Glutamatergic neuron (in vitro differentiated cells): ENCODE measurements at regions not wholly inside any gene's neighbourhood (a gene's known extent, or its start where the extent isn't known, plus 50 kb on each side); places are given as distances from the start of the nearest gene placed in this dataset.

Source experiments
- DNase-seq: peaks from one replicate; pipeline ENCODE4 v3.0.0; 2022
- H3K27ac Mint-ChIP-seq: one replicate; pipeline ENCODE4 v1.8.0; 2020; ENCODE audit warnings: mild to moderate bottlenecking, mixed read lengths, inconsistent platforms; ENCODE audit not compliant: unreplicated experiment
- H3K27me3 Mint-ChIP-seq: one replicate; pipeline ENCODE4 v1.8.0; 2020; ENCODE audit warnings: mild to moderate bottlenecking, moderate library complexity, mixed read lengths, inconsistent platforms; ENCODE audit not compliant: unreplicated experiment
- H3K36me3 Mint-ChIP-seq: one replicate; pipeline ENCODE4 v1.8.0; 2020; ENCODE audit warnings: mild to moderate bottlenecking, mixed read lengths, inconsistent platforms; ENCODE audit not compliant: unreplicated experiment
- H3K4me1 Mint-ChIP-seq: one replicate; pipeline ENCODE4 v1.8.0; 2020; ENCODE audit warnings: mild to moderate bottlenecking, low read depth, mixed read lengths, inconsistent platforms; ENCODE audit not compliant: unreplicated experiment
- H3K4me3 Mint-ChIP-seq: one replicate; pipeline ENCODE4 v1.8.0; 2020; ENCODE audit warnings: mild to moderate bottlenecking, mixed read lengths, inconsistent platforms; ENCODE audit not compliant: unreplicated experiment
- H3K9me3 Mint-ChIP-seq: one replicate; pipeline ENCODE4 v1.8.0; 2020; ENCODE audit warnings: mild to moderate bottlenecking, moderate library complexity, mixed read lengths, inconsistent platforms; ENCODE audit not compliant: unreplicated experiment
- CTCF ChIP-seq: fragments of 200-600 bp; sonication (generic); IDR thresholded peaks from one replicate; pipeline ENCODE4 v1.5.0; 2021; ENCODE audit not compliant: partially characterized antibody, unreplicated experiment

DNA sequence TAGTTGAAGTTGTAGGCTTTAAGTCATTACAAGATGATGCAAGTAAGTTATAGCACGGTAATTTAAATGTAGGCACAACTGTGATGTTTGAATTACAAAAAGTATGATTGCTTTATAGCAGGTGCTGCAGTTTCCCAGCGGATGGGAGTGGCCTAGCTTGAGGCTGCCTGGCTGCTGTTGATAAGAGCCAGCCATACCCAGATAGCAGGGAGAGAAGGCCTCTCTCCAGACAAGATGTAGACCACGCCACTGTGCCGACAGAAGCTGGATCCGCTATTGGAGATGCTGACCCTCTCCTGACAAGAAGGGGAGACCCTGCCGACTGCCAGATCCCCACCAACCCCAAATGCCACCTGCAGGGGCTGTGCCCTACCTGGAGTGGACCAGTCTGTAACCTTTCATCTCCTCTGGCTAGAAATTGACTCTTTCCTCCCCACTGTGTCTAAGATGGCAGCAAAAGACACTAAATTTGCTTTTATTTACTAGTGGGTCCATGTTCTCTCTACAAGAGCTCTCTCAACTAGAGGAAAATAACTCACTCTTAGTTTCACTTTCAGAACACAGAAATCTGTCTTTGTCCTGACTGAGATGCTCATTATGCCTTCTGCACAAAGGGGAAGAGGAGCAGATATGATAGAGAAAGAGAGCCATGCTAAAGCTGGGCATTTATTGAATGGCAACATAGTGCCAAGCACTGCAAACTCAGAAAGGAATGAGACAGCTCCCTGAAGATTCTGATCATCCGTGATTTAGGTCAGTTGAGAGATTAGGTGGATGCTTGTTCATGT, 127.9 kb downstream of the URB2 start:
- H3K27ac Mint-ChIP-seq: no peak overlapping the region

DNA sequence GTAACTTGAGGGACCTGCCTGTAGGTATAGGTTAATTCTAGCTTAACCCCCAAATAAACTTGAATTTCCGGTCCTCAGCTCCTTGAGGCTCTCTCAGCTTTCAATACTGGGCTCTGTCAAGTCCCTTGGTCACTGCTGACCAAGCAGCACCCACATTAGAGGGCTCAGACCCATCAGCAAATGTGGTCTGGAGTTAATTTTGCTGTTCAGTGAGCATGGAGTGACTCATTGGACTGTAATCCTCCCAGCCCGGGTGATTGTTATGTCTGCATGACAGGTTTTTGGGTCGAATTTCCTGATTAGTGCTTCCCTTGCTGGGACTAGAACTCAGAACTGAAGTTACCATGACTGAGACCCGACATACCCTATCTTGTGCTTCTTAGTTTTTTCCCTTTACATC, 130.6 kb downstream of the URB2 start:
- H3K4me1 Mint-ChIP-seq: peaks cover 15% of the 10 kb centered on the region
- H3K36me3 Mint-ChIP-seq: peaks cover 8% of the 10 kb centered on the region
- no peak for TF ChIP-seq CTCF
- no peak for DNase-seq
- no peak overlapping the region for H3K4me3 Mint-ChIP-seq
- no peak overlapping the region for H3K27ac Mint-ChIP-seq
- H3K27me3 Mint-ChIP-seq: peaks cover 4% of the 10 kb centered on the region
- H3K9me3 Mint-ChIP-seq: peaks cover 6% of the 10 kb centered on the region

More for the DNA sequence above, 127.9 kb downstream of the URB2 start:
- no peak for TF ChIP-seq CTCF
- DNase-seq: no peak
- H3K27me3 Mint-ChIP-seq: no peaks in the 10 kb centered on the region
- no peak overlapping the region for H3K4me3 Mint-ChIP-seq
- peaks cover 2% of the 10 kb centered on the region for H3K9me3 Mint-ChIP-seq
- H3K36me3 Mint-ChIP-seq: peaks cover 8% of the 10 kb centered on the region
- H3K4me1 Mint-ChIP-seq: peaks cover 3% of the 10 kb centered on the region

DNA sequence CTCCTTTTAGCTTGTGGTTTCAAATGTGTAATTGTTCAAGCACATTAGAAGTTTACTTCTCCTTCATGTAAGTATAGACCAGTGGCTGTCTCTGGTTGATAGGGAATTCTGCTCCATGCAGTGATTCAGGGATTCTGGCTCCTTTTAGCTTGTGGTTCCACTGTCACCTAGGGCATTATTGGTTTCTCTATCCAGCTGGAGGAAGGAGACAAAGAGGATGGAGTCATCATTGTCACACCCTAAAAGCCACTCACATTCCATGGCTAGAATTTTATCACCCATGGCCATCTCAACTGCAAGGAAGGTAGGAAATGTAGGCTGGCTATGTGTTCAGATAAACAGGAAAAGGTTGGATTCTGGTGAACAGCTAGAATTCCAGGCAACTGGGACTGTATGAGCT, 131.2 kb downstream of the URB2 start:
- Mint-ChIP-seq H3K36me3 (peaks cover 8% of the 10 kb centered on the region), H3K4me3 (no peak overlapping the region), H3K27ac (no peak overlapping the region), H3K4me1 (peaks cover 15% of the 10 kb centered on the region), H3K27me3 (peaks cover 4% of the 10 kb centered on the region), H3K9me3 (peaks cover 6% of the 10 kb centered on the region)
- no peak for TF ChIP-seq CTCF
- no peak for DNase-seq

DNA sequence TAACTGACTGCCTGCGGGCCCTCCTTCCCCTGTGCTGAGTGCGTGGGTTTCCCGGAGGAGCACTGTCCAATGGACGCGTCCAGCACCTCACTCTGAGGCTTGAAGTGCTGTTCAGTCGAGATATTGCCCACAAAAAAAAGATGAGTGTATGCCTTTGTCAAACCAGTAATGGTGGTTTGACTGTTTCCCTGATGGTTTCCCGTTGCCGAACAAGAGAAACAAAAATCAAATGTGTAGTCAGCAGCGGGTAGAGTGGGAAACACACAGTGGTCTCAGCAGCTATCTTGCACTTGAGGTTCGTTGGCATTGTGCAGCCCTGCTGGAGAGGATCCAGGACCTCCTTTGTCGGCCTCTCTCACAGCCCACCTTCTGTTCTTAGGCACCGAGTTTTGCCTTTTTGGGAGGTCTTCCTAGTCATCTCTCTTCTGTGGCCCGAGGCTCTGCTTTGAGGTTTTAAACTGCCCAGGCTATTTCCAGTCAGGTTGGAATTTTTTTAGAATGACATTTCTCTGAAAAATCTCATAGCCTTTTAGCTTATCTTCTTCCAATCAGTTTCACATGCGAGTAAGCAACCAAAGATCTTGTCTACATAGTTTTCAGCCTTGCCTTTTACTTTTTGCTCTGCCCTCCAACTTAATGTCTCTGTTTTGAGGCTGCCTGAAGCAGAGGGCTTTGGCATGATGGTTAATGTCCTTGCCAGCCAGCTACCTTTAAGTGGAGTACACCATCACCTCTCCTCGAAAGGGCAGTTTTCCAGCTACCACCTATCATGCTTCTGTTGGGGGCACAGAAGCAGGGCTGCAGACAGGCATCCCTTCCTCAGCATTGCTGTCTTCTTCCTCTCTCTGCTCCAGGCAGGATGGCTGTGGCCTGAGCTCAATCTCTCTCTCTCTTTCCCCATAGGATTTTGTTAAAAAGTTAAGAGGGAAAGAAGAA, 132.3 kb downstream of the URB2 start:
- Mint-ChIP-seq H3K36me3 (peaks cover 8% of the 10 kb centered on the region), H3K4me1 (peaks cover 15% of the 10 kb centered on the region), H3K27me3 (peaks cover 4% of the 10 kb centered on the region), H3K27ac (no peak overlapping the region), H3K4me3 (no peak overlapping the region), H3K9me3 (peaks cover 6% of the 10 kb centered on the region)
- DNase-seq: no peak
- no peak for TF ChIP-seq CTCF
